ENCODE measurements at regions not wholly inside any gene's neighbourhood (a gene's known extent, or its start where the extent isn't known, plus 50 kb on each side); places are given as distances from the start of the nearest gene placed in this dataset.

GRCh38 chrX:40495659-40496058 lies 85.1 kb upstream of the ATP6AP2 start:
- no peak for DNase-seq (ENCODE audit: low read depth in 1 of 2, low spot score in 1 of 2)
- H3K27me3 ChIP-seq (ENCODE audit: insufficient read depth, poor library complexity, severe bottlenecking), result no peaks in the 10 kb centered on the region
- no peak overlapping the region for H3K27ac ChIP-seq (replicated peaks)
- H3K4me3 ChIP-seq (replicated peaks; ENCODE audit: insufficient read depth, low read length), result no peak overlapping the region
- TF ChIP-seq, protein P1, sequence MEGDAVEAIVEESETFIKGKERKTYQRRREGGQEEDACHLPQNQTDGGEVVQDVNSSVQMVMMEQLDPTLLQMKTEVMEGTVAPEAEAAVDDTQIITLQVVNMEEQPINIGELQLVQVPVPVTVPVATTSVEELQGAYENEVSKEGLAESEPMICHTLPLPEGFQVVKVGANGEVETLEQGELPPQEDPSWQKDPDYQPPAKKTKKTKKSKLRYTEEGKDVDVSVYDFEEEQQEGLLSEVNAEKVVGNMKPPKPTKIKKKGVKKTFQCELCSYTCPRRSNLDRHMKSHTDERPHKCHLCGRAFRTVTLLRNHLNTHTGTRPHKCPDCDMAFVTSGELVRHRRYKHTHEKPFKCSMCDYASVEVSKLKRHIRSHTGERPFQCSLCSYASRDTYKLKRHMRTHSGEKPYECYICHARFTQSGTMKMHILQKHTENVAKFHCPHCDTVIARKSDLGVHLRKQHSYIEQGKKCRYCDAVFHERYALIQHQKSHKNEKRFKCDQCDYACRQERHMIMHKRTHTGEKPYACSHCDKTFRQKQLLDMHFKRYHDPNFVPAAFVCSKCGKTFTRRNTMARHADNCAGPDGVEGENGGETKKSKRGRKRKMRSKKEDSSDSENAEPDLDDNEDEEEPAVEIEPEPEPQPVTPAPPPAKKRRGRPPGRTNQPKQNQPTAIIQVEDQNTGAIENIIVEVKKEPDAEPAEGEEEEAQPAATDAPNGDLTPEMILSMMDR (IDR thresholded peaks at IDR 0.05; ENCODE audit: insufficient read depth, low read length), result no peak
- no peak for TF ChIP-seq SPI1 (IDR thresholded peaks at IDR 0.05; ENCODE audit: borderline replicate concordance, low read depth)
- no peak for TF ChIP-seq REST (IDR thresholded peaks at IDR 0.05; ENCODE audit: insufficient replicate concordance, low read depth)
- no peak for TF ChIP-seq GABPA (IDR thresholded peaks at IDR 0.05; ENCODE audit: low read depth)
- no peak for TF ChIP-seq POLR2AphosphoS5 (IDR thresholded peaks at IDR 0.05; ENCODE audit: low read depth)

DNA sequence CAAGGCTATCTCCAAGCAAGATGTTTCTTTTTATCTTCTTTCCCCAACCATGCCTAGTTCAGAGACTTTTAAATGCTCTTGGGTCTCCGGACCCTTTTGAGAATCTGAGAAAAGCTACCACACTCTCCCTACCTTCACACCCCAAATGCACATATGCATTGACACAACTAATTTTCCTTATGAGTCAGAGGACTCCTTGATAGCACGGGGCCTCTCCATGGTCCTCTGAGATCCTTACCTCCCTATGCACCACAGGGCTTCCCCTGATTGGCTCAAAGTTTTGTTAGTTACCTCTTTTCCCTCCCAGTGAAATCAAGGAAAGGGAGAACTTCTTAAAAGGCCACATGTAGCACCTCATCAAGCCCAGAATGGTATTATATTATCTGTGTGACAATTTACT lies 86.8 kb upstream of the ATP6AP2 start:
- TF ChIP-seq SPI1 (IDR thresholded peaks at IDR 0.05; ENCODE audit: borderline replicate concordance, low read depth), result no peak
- no peak for TF ChIP-seq REST (IDR thresholded peaks at IDR 0.05; ENCODE audit: insufficient replicate concordance, low read depth)
- TF ChIP-seq, protein P1 (IDR thresholded peaks at IDR 0.05; ENCODE audit: insufficient read depth, low read length), result no peak
- TF ChIP-seq POLR2AphosphoS5 (IDR thresholded peaks at IDR 0.05; ENCODE audit: low read depth), result no peak
- TF ChIP-seq GABPA (IDR thresholded peaks at IDR 0.05; ENCODE audit: low read depth), result no peak
- no peaks in the 10 kb centered on the region for H3K27me3 ChIP-seq (ENCODE audit: insufficient read depth, poor library complexity, severe bottlenecking)
- H3K4me3 ChIP-seq (replicated peaks; ENCODE audit: insufficient read depth, low read length), result no peak overlapping the region
- no peak for DNase-seq (ENCODE audit: low read depth in 1 of 2, low spot score in 1 of 2)
- H3K27ac ChIP-seq (replicated peaks), result no peak overlapping the region

GRCh38 chrX:40488296-40488695 lies 92.5 kb upstream of the ATP6AP2 start:
- Histone ChIP-seq H3K27ac (replicated peaks) (no peak overlapping the region), H3K4me3 (replicated peaks; ENCODE audit: insufficient read depth, low read length) (no peak overlapping the region), H3K27me3 (ENCODE audit: insufficient read depth, poor library complexity, severe bottlenecking) (no peaks in the 10 kb centered on the region)
- DNase-seq (ENCODE audit: low read depth in 1 of 2, low spot score in 1 of 2), result no peak
- TF ChIP-seq, protein P1 (IDR thresholded peaks at IDR 0.05; ENCODE audit: insufficient read depth, low read length), result no peak
- TF ChIP-seq REST (IDR thresholded peaks at IDR 0.05; ENCODE audit: insufficient replicate concordance, low read depth), result no peak
